Endothelial cell (in vitro differentiated cells): ENCODE measurements at regions not wholly inside any gene's neighbourhood (a gene's known extent, or its start where the extent isn't known, plus 50 kb on each side); places are given as distances from the start of the nearest gene placed in this dataset.

Experiments
- DNase-seq: peaks from one replicate; pipeline ENCODE4 v3.0.0; 2021; ENCODE audit warnings: low spot score
- H3K27ac Mint-ChIP-seq: one replicate; pipeline ENCODE4 v1.8.0; 2021; ENCODE audit warnings: mixed read lengths, inconsistent platforms; ENCODE audit not compliant: unreplicated experiment
- H3K27me3 Mint-ChIP-seq: one replicate; pipeline ENCODE4 v1.8.0; 2021; ENCODE audit warnings: mild to moderate bottlenecking, moderate library complexity, mixed read lengths, inconsistent platforms; ENCODE audit not compliant: unreplicated experiment
- H3K36me3 Mint-ChIP-seq: one replicate; pipeline ENCODE4 v1.8.0; 2021; ENCODE audit warnings: mild to moderate bottlenecking, low read depth, mixed read lengths, inconsistent platforms; ENCODE audit not compliant: unreplicated experiment
- H3K4me1 Mint-ChIP-seq: one replicate; pipeline ENCODE4 v1.8.0; 2021; ENCODE audit warnings: mild to moderate bottlenecking, mixed read lengths, inconsistent platforms; ENCODE audit not compliant: unreplicated experiment
- H3K4me3 Mint-ChIP-seq: one replicate; pipeline ENCODE4 v1.8.0; 2021; ENCODE audit warnings: mild to moderate bottlenecking, mixed read lengths, inconsistent platforms; ENCODE audit not compliant: unreplicated experiment
- H3K9me3 Mint-ChIP-seq: one replicate; pipeline ENCODE4 v1.8.0; 2021; ENCODE audit warnings: mixed read lengths, inconsistent platforms; ENCODE audit not compliant: unreplicated experiment
- TF ChIP-seq, protein P1 (sequence below): fragments of 200-600 bp; sonication (generic); IDR thresholded peaks from one replicate; pipeline ENCODE4 v1.5.0; 2021; ENCODE audit warnings: antibody characterized with exemption; ENCODE audit not compliant: unreplicated experiment

DNA sequence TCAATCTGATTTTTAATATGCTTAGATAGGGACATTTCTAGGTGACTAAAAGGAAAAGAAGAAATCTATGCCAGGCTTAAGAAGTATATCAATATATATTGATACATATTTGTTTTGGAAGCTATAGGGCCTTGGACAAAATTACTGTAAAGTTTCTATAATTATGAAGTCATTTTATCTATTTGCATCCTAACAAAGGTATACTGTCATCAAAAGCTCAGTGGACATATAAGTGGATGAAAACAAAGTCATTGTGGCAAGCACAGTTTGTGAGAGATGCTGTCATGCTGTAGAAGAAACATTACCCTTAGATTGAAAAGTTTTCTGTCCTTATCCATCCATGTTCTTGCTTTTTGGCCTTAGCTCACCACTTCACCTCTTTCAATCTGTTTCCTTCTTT lies 140.3 kb upstream of the SPEF2 start:
- no peak for DNase-seq
- Mint-ChIP-seq H3K9me3 (no peaks in the 10 kb centered on the region), H3K27me3 (peaks cover 1% of the 10 kb centered on the region), H3K4me1 (no peaks in the 10 kb centered on the region), H3K36me3 (no peaks in the 10 kb centered on the region), H3K4me3 (no peak overlapping the region), H3K27ac (no peak overlapping the region)
- TF ChIP-seq, protein P1, sequence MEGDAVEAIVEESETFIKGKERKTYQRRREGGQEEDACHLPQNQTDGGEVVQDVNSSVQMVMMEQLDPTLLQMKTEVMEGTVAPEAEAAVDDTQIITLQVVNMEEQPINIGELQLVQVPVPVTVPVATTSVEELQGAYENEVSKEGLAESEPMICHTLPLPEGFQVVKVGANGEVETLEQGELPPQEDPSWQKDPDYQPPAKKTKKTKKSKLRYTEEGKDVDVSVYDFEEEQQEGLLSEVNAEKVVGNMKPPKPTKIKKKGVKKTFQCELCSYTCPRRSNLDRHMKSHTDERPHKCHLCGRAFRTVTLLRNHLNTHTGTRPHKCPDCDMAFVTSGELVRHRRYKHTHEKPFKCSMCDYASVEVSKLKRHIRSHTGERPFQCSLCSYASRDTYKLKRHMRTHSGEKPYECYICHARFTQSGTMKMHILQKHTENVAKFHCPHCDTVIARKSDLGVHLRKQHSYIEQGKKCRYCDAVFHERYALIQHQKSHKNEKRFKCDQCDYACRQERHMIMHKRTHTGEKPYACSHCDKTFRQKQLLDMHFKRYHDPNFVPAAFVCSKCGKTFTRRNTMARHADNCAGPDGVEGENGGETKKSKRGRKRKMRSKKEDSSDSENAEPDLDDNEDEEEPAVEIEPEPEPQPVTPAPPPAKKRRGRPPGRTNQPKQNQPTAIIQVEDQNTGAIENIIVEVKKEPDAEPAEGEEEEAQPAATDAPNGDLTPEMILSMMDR = no peak

DNA sequence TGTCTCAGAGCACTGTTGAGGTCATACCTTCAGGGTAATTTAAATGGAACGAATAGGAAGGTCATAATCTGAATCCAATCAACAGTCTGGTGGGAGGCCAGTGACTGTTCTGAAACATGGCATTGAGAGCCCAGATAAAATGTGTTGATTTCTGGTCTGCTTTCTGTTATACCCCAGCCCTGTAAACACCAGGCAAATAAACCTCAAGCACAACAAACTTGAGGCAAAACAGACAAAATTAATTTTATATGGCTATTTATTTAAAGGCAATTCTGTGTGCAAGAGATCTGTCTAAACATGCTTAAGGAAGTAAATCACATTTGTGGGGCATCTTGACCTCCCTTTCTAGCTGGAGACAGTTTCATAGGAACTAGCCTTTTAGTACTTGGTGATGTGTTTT lies 140.9 kb upstream of the SPEF2 start:
- Mint-ChIP-seq H3K27ac (no peak overlapping the region), H3K27me3 (peaks cover 1% of the 10 kb centered on the region), H3K4me1 (no peaks in the 10 kb centered on the region), H3K4me3 (no peak overlapping the region), H3K9me3 (no peaks in the 10 kb centered on the region), H3K36me3 (no peaks in the 10 kb centered on the region)
- TF ChIP-seq, protein P1 = no peak
- no peak for DNase-seq

DNA sequence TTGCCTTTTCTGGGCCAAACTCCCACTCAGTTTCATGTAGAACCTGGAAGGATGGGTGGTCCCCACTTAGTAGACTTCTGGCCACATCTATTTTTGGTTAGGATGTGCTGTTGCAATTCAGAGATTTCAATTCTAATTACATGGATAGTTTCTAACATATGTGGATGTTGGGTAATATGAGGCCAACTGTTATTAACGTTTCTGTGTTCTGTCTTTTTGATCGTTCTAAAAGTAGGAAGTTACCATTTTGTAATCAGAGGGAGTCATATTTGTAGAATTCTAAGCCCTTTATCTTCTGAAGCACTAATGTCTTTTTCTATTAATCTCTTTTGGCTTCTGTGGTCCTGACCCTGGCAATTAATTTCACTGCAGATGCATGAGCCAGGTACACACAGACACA lies 141.6 kb upstream of the SPEF2 start:
- H3K4me3 Mint-ChIP-seq = no peak overlapping the region
- H3K27me3 Mint-ChIP-seq = peaks cover 1% of the 10 kb centered on the region
- DNase-seq = no peak
- no peak overlapping the region for H3K27ac Mint-ChIP-seq
- H3K36me3 Mint-ChIP-seq = no peaks in the 10 kb centered on the region
- no peaks in the 10 kb centered on the region for H3K9me3 Mint-ChIP-seq
- H3K4me1 Mint-ChIP-seq = no peaks in the 10 kb centered on the region
- TF ChIP-seq, protein P1 = no peak

DNA sequence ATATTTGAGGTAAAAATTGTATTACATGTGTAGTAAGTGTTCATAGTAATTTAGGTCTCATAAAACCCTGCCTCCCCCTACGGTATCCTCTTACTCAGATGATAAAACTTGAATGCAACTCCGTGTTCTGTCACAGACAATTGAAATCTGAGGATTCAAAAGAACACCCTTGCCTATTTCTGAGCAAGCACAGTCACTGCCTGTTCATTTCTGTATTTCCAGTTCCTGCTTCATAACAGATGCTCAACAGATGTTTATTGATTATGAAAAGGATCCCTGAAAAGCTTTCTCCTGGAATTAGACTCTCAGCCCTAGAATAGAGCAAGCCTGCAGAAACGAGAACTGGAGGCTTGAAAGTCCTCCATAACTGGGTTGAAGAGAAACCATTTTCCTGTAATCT lies 144.1 kb upstream of the SPEF2 start:
- Mint-ChIP-seq H3K36me3 (no peaks in the 10 kb centered on the region), H3K4me1 (no peaks in the 10 kb centered on the region), H3K27me3 (peaks cover 1% of the 10 kb centered on the region), H3K9me3 (no peaks in the 10 kb centered on the region), H3K27ac (no peak overlapping the region), H3K4me3 (no peak overlapping the region)
- DNase-seq = no peak
- TF ChIP-seq, protein P1 = no peak

DNA sequence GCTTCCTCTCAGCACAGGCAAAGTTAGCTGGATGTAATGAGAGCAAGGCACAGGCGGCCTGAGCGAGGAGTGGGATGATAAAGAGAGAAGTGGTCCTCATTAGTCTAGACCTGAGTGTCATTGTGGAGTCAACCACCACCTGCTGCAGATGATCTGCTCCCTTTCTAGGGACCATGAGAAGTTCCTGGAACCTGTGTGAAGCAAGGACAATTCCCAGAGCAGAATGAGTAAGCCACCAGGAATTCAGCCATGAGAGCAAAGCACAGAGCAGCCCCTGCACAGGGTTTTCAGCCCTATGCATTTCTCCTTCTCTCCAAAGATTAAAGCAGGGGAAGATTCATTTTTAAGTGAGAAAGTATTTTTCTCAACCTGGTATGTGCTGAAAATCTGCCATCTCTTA lies 146.8 kb upstream of the SPEF2 start:
- Mint-ChIP-seq H3K4me3 (no peak overlapping the region), H3K27ac (no peak overlapping the region), H3K27me3 (peaks cover 1% of the 10 kb centered on the region), H3K36me3 (no peaks in the 10 kb centered on the region), H3K9me3 (no peaks in the 10 kb centered on the region), H3K4me1 (no peaks in the 10 kb centered on the region)
- TF ChIP-seq, protein P1 = no peak
- no peak for DNase-seq
